Activated CD4-positive, alpha-beta T cell treated with anti-CD3 and anti-CD28 coated beads for 36 hours (primary cell): ENCODE measurements at regions not wholly inside any gene's neighbourhood (a gene's known extent, or its start where the extent isn't known, plus 50 kb on each side); places are given as distances from the start of the nearest gene placed in this dataset.

ENCODE experiments used
- ATAC-seq: fragments of 200-7000 bp; cut with Tn5 transposase; one replicate; pipeline ENCODE4 v1.10.0; 2021; ENCODE audit warnings: mild to moderate bottlenecking, moderate library complexity
- CTCF ChIA-PET: fragments of 350-600 bp; sonication (Branson Sonifier 250); formaldehyde crosslinking; loops from one replicate; lab custom pipeline; 2021; ENCODE audit warnings: antibody characterized with exemption; lab: Charles Lee
- POLR2A ChIA-PET: fragments of 350-600 bp; sonication (Branson Sonifier 250); formaldehyde crosslinking; loops from one replicate; lab custom pipeline; 2021; ENCODE audit warnings: antibody characterized with exemption, inconsistent platforms; lab: Charles Lee
- DNase-seq: peaks from one replicate; pipeline ENCODE4 v3.0.0-alpha.2; 2020
- H3K27ac Mint-ChIP-seq: one replicate; pipeline ENCODE4 v1.8.0; 2021; ENCODE audit warnings: mixed read lengths
- H3K27me3 Mint-ChIP-seq: one replicate; pipeline ENCODE4 v1.8.0; 2021; ENCODE audit warnings: mixed read lengths
- H3K36me3 Mint-ChIP-seq: one replicate; pipeline ENCODE4 v1.8.0; 2021; ENCODE audit warnings: low read depth, mixed read lengths
- H3K4me1 Mint-ChIP-seq: one replicate; pipeline ENCODE4 v1.8.0; 2021; ENCODE audit warnings: mixed read lengths
- H3K4me3 Mint-ChIP-seq: one replicate; pipeline ENCODE4 v1.8.0; 2021; ENCODE audit warnings: mild to moderate bottlenecking, moderate library complexity, mixed read lengths
- H3K9me3 Mint-ChIP-seq: one replicate; pipeline ENCODE4 v1.8.0; 2021; ENCODE audit warnings: low read depth, mixed read lengths
- intact Hi-C, 2 experiments: fragments of 100-400 bp; cut with DNase I in 1 of 2; cut with micrococcal nuclease in 1 of 2; formaldehyde crosslinking; loops; one replicate each; pipeline versions ENCODE4 v1.14.2 to v1.15.1; 2022 to 2024; cut with DNase I, micrococcal nuclease

- Mint-ChIP-seq H3K36me3 (no peaks in the 10 kb centered on the region), H3K27me3 (peaks cover 4% of the 10 kb centered on the region), H3K4me1 (no peaks in the 10 kb centered on the region), H3K4me3 (no peak overlapping the region), H3K9me3 (no peaks in the 10 kb centered on the region), H3K27ac (no peak overlapping the region)
- ChIA-PET CTCF (no interaction called here), POLR2A (no interaction called here)
- intact Hi-C loops, result no loop called here
- DNase-seq (no peak), ATAC-seq (no peak)
Measured at GRCh38 chr10:131022981-131023380, 288.5 kb downstream of the TCERG1L start.

GRCh38 chr10:131024259-131025131 is 287.0 kb downstream of the TCERG1L start:
- Mint-ChIP-seq H3K9me3 (no peaks in the 10 kb centered on the region), H3K36me3 (no peaks in the 10 kb centered on the region), H3K27me3 (peaks cover 4% of the 10 kb centered on the region), H3K4me1 (no peaks in the 10 kb centered on the region), H3K4me3 (no peak overlapping the region), H3K27ac (no peak overlapping the region)
- ATAC-seq, result no peak
- POLR2A ChIA-PET, result no interaction called here
- CTCF ChIA-PET, result no interaction called here
- DNase-seq, result no peak
- intact Hi-C loops, result no loop called here

- Mint-ChIP-seq H3K9me3 (no peaks in the 10 kb centered on the region), H3K36me3 (no peaks in the 10 kb centered on the region), H3K27ac (no peak overlapping the region), H3K27me3 (peaks cover 4% of the 10 kb centered on the region), H3K4me3 (no peak overlapping the region), H3K4me1 (no peaks in the 10 kb centered on the region)
- DNase-seq (no peak), ATAC-seq (no peak)
- intact Hi-C loops, result no loop called here
- ChIA-PET POLR2A (no interaction called here), CTCF (no interaction called here)
Measured at GRCh38 chr10:131025333-131025732, 286.2 kb downstream of the TCERG1L start.

GRCh38 chr10:131027256-131027655 is 284.3 kb downstream of the TCERG1L start:
- Mint-ChIP-seq H3K36me3 (no peaks in the 10 kb centered on the region), H3K4me1 (no peaks in the 10 kb centered on the region), H3K4me3 (no peak overlapping the region), H3K27me3 (peaks cover 4% of the 10 kb centered on the region), H3K27ac (no peak overlapping the region), H3K9me3 (no peaks in the 10 kb centered on the region)
- ChIA-PET CTCF (no interaction called here), POLR2A (no interaction called here)
- intact Hi-C loops, result no loop called here
- ATAC-seq, result no peak
- DNase-seq, result no peak

- H3K4me3 Mint-ChIP-seq, result no peak overlapping the region
- no peaks in the 10 kb centered on the region for H3K27me3 Mint-ChIP-seq
- no peak for ATAC-seq
- ChIA-PET CTCF (no interaction called here), POLR2A (no interaction called here)
- intact Hi-C loops, result no loop called here
- DNase-seq, result peak; percentile 18
- H3K4me1 Mint-ChIP-seq, result no peaks in the 10 kb centered on the region
- no peaks in the 10 kb centered on the region for H3K9me3 Mint-ChIP-seq
- no peaks in the 10 kb centered on the region for H3K36me3 Mint-ChIP-seq
- no peak overlapping the region for H3K27ac Mint-ChIP-seq
Measured at GRCh38 chr10:131031346-131031745, 280.2 kb downstream of the TCERG1L start.

- H3K9me3 Mint-ChIP-seq, result no peaks in the 10 kb centered on the region
- no peak for ATAC-seq
- intact Hi-C loops, result no loop called here
- no peaks in the 10 kb centered on the region for H3K27me3 Mint-ChIP-seq
- no peaks in the 10 kb centered on the region for H3K36me3 Mint-ChIP-seq
- POLR2A ChIA-PET, result no interaction called here
- no peaks in the 10 kb centered on the region for H3K4me1 Mint-ChIP-seq
- CTCF ChIA-PET, result no interaction called here
- H3K27ac Mint-ChIP-seq, result no peak overlapping the region
- DNase-seq, result no peak
- no peak overlapping the region for H3K4me3 Mint-ChIP-seq
Measured at GRCh38 chr10:131032329-131033165, 279.0 kb downstream of the TCERG1L start.

GRCh38 chr10:131033166-131034085 is 278.1 kb downstream of the TCERG1L start:
- H3K27ac Mint-ChIP-seq, result no peak overlapping the region
- no peak for ATAC-seq
- intact Hi-C loops, result no loop called here
- H3K9me3 Mint-ChIP-seq, result no peaks in the 10 kb centered on the region
- no peaks in the 10 kb centered on the region for H3K36me3 Mint-ChIP-seq
- no peak overlapping the region for H3K4me3 Mint-ChIP-seq
- H3K4me1 Mint-ChIP-seq, result no peaks in the 10 kb centered on the region
- H3K27me3 Mint-ChIP-seq, result no peaks in the 10 kb centered on the region
- CTCF ChIA-PET, result no interaction called here
- no peak for DNase-seq
- POLR2A ChIA-PET, result no interaction called here

- Mint-ChIP-seq H3K9me3 (no peaks in the 10 kb centered on the region), H3K4me1 (no peaks in the 10 kb centered on the region), H3K36me3 (no peaks in the 10 kb centered on the region), H3K4me3 (no peak overlapping the region), H3K27ac (no peak overlapping the region), H3K27me3 (no peaks in the 10 kb centered on the region)
- no peak for ATAC-seq
- no peak for DNase-seq
- intact Hi-C loops, result no loop called here
- ChIA-PET POLR2A (no interaction called here), CTCF (no interaction called here)
Measured at GRCh38 chr10:131034451-131034850, 277.1 kb downstream of the TCERG1L start.

- H3K4me3 Mint-ChIP-seq, result no peak overlapping the region
- intact Hi-C loops, result no loop called here
- H3K9me3 Mint-ChIP-seq, result no peaks in the 10 kb centered on the region
- CTCF ChIA-PET, result no interaction called here
- no peaks in the 10 kb centered on the region for H3K36me3 Mint-ChIP-seq
- no peak overlapping the region for H3K27ac Mint-ChIP-seq
- ATAC-seq, result no peak
- H3K27me3 Mint-ChIP-seq, result no peaks in the 10 kb centered on the region
- POLR2A ChIA-PET, result no interaction called here
- no peaks in the 10 kb centered on the region for H3K4me1 Mint-ChIP-seq
- no peak for DNase-seq
Measured at GRCh38 chr10:131035779-131036178, 275.7 kb downstream of the TCERG1L start.

- ChIA-PET POLR2A (no interaction called here), CTCF (no interaction called here)
- intact Hi-C loops, result no loop called here
- Mint-ChIP-seq H3K27me3 (no peaks in the 10 kb centered on the region), H3K4me1 (no peaks in the 10 kb centered on the region), H3K4me3 (no peak overlapping the region), H3K27ac (no peak overlapping the region), H3K9me3 (no peaks in the 10 kb centered on the region), H3K36me3 (no peaks in the 10 kb centered on the region)
- ATAC-seq (no peak), DNase-seq (no peak)
Measured at GRCh38 chr10:131038056-131038455, 273.5 kb downstream of the TCERG1L start.

- Mint-ChIP-seq H3K36me3 (no peaks in the 10 kb centered on the region), H3K4me3 (no peak overlapping the region), H3K27ac (no peak overlapping the region), H3K27me3 (no peaks in the 10 kb centered on the region), H3K9me3 (no peaks in the 10 kb centered on the region), H3K4me1 (no peaks in the 10 kb centered on the region)
- intact Hi-C loops, result no loop called here
- DNase-seq (no peak), ATAC-seq (no peak)
- POLR2A ChIA-PET, result no interaction called here
- CTCF ChIA-PET, result no interaction called here
Measured at GRCh38 chr10:131041031-131041430, 270.5 kb downstream of the TCERG1L start.
